Fibroblast of skin of left quadriceps (primary cell): ENCODE measurements at regions not wholly inside any gene's neighbourhood (a gene's known extent, or its start where the extent isn't known, plus 50 kb on each side); places are given as distances from the start of the nearest gene placed in this dataset.
"Not testable (repeated sequence)": the region's sequence is repeated elsewhere in the genome, so short reads cannot be mapped to it uniquely, and the experiment has no call there.

Experiments
- DNase-seq, 2 experiments: peaks; one replicate each; pipeline ENCODE4 v3.0.0-alpha.2; 2013; ENCODE audit warnings: low read depth in 2 of 2

- not testable (repeated sequence) for DNase-seq
Measured at GRCh38 chr17:43345515-43345914, 53.3 kb upstream of the ARL4D start.

- DNase-seq = no peak
Measured at GRCh38 chr17:43344685-43345084, 54.1 kb upstream of the ARL4D start.

- DNase-seq = no peak
Measured at GRCh38 chr17:43342589-43342890, 56.3 kb upstream of the ARL4D start.

GRCh38 chr17:43341715-43342588 is 56.8 kb upstream of the ARL4D start:
- DNase-seq = peak; percentile 22 to 24

- no peak for DNase-seq
Measured at GRCh38 chr17:43338886-43339516, 59.8 kb upstream of the ARL4D start.

GRCh38 chr17:43337684-43338428 is 60.9 kb upstream of the ARL4D start:
- no peak for DNase-seq

- DNase-seq = no peak
Measured at GRCh38 chr17:43334738-43335402, 63.9 kb upstream of the ARL4D start.

- no peak for DNase-seq
Measured at GRCh38 chr17:43333433-43333943, 65.3 kb upstream of the ARL4D start.

- DNase-seq = no peak
Measured at GRCh38 chr17:43332230-43332629, 66.6 kb upstream of the ARL4D start.

- DNase-seq = no peak
Measured at GRCh38 chr17:43330876-43331639, 67.7 kb upstream of the ARL4D start.

GRCh38 chr17:43329183-43329582 is 69.6 kb upstream of the ARL4D start:
- no peak for DNase-seq

- DNase-seq = no peak
Measured at GRCh38 chr17:43328650-43329049, 70.1 kb upstream of the ARL4D start.

GRCh38 chr17:43327834-43328420 is 70.9 kb upstream of the ARL4D start:
- no peak for DNase-seq

GRCh38 chr17:43327421-43327820 is 71.4 kb upstream of the ARL4D start:
- DNase-seq = no peak

GRCh38 chr17:43326490-43327275 is 72.1 kb upstream of the ARL4D start:
- no peak for DNase-seq

GRCh38 chr17:43324205-43324893 is 74.4 kb upstream of the ARL4D start:
- no peak for DNase-seq

GRCh38 chr17:43319293-43320124 is 79.3 kb upstream of the ARL4D start:
- no peak for DNase-seq

GRCh38 chr17:43316522-43317142 is 82.2 kb upstream of the ARL4D start:
- no peak for DNase-seq
